GM18873 (cell line): ENCODE measurements at regions not wholly inside any gene's neighbourhood (a gene's known extent, or its start where the extent isn't known, plus 50 kb on each side); places are given as distances from the start of the nearest gene placed in this dataset.

Experiments
- ATAC-seq: cut with Tn5 transposase; IDR thresholded peaks from one replicate; pipeline ENCODE4 v1.9.1; 2021; ENCODE audit warnings: mild to moderate bottlenecking, moderate library complexity, moderate number of reproducible peaks; ENCODE audit not compliant: unreplicated experiment, low FRiP score

GRCh38 chr3:111244760-111245159 lies 173.1 kb downstream of the NECTIN3 start:
- ATAC-seq, result no peak

- no peak for ATAC-seq
Measured at GRCh38 chr3:111246967-111247760, 175.5 kb downstream of the NECTIN3 start.

GRCh38 chr3:111248406-111248805 lies 176.8 kb downstream of the NECTIN3 start:
- no peak for ATAC-seq

GRCh38 chr3:111249421-111249820 lies 177.8 kb downstream of the NECTIN3 start:
- ATAC-seq, result no peak

DNA sequence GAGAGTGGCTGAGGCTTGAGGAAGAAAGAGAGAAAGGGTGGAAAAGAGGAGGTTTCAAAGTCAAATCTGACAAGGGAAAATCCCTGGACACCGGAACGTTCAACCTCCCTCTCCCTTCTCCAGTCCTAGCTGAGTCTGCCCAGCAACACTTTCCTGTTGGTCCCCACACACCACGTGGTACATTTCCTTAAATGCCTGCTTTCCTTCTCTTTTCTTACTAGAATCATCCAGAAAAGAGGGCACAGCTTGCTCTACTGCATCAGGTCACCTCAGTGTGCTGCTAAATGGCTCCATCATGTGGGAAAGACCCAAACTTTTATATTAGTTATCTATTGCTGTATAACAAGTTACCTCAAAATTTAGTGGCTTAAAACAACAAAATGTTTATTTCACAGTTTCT lies 181.2 kb downstream of the NECTIN3 start:
- no peak for ATAC-seq

- ATAC-seq, result no peak
Measured at GRCh38 chr3:111253733-111254132, 182.1 kb downstream of the NECTIN3 start.

- no peak for ATAC-seq
Measured at GRCh38 chr3:111260878-111261277, 189.3 kb downstream of the NECTIN3 start.

DNA sequence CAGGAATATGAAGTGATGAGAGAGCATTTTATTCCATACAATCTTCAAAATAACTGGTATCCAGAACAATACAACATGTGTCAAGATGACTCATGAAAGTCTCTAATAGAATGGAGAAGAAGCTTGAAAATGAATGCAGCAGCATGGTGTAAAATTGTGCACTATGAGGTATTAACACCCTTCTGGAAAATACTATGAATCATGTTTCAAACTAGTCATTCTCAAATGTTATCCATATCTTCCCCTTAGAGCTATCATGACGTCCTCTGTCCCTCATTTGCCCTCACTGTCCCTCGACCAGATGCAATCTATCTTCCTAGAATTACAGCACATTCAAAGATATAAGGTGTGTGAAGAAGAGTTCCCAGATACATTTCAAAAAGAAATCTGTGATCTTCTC lies 198.2 kb downstream of the NECTIN3 start:
- no peak for ATAC-seq

- no peak for ATAC-seq
Measured at GRCh38 chr3:111277226-111277625, 205.6 kb downstream of the NECTIN3 start.

GRCh38 chr3:111278959-111279358 lies 207.3 kb downstream of the NECTIN3 start:
- no peak for ATAC-seq

DNA sequence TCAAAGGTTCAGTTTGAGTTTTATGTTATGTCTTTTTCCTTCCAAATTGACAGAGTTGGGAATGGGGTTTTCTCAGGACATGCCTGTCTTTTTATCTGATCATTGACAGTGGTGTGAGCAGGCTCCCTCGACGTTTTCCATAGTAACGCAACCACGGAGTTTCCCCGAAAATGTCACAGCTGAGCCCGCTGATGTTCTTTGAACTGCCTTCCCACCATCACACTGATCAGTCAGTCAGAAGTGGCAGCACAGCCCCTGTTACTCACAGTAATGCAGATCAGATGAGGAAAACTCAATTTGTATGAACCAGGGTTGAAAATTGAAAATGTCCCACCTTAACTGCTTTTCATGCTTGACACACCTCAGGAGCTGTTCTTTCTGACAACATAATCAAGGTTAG lies 210.4 kb downstream of the NECTIN3 start:
- no peak for ATAC-seq

- no peak for ATAC-seq
Measured at GRCh38 chr3:111283165-111283564, 211.5 kb downstream of the NECTIN3 start.

DNA sequence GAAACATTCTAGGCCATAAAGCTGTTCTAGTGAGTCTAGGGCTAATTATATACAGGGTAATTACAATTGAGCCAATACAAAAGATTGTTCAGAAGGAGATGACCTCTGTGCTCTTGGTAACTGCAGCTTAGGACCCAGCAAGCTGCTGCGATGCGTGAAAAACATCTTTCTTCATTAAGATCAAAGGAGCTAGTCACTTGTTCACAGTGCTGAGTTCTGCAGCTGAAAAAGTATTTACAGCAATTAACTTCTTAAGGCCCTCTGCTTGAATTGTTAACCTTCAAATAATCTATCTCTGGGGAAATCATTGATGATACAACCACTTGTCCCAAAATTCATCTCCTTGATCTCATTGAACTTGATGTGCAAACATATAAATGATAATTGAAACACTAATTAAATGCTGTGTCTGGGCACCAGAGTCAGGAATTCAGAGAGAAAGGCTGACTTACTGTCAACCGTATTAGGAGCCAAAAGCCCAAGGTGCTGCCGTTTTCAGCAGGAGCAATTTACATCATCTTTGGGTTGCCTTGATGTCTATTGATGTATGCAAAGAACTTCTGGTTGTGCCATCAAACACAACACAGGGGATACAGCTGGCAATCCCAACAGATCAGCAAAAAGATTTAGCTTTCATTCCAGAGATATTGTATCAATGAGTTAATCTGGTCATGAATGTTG lies 213.0 kb downstream of the NECTIN3 start:
- no peak for ATAC-seq

DNA sequence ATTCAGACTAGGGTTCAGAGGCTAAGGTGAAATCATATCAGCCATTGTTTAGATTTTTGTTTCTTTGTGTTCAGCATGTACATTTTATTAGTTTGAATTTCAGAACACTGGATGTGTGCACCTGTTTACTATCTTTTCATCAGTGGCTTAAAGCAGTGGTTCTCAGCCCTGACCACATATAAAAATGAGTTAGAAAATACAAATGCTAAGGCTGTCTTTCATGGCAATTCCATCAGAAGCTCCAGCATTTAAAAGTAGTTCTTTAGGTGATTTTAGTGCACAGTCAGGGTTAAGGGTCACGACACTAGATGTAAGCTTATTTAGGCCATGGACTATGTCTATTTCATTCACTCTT lies 213.5 kb downstream of the NECTIN3 start:
- ATAC-seq, result no peak

GRCh38 chr3:111285694-111286093 lies 214.1 kb downstream of the NECTIN3 start:
- ATAC-seq, result no peak

DNA sequence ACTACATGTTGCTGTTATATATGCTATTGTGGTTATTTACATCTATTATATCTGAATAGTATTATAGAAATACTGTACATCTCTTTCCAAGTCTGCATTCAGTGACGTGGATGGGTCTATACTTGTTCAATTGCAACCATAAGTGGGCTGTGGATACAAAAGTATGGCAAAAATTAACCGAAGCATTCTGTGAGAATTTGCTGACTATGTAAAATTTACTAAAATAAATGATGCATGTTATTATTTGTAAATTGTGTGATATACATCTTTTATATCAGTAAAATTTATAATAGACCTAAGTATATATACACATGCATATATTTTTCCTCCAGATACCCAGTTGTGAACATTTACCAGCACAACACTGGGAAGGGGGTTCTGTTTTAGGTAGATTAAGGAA lies 215.1 kb downstream of the NECTIN3 start:
- no peak for ATAC-seq

GRCh38 chr3:111292117-111292516 lies 220.5 kb downstream of the NECTIN3 start:
- ATAC-seq, result no peak

DNA sequence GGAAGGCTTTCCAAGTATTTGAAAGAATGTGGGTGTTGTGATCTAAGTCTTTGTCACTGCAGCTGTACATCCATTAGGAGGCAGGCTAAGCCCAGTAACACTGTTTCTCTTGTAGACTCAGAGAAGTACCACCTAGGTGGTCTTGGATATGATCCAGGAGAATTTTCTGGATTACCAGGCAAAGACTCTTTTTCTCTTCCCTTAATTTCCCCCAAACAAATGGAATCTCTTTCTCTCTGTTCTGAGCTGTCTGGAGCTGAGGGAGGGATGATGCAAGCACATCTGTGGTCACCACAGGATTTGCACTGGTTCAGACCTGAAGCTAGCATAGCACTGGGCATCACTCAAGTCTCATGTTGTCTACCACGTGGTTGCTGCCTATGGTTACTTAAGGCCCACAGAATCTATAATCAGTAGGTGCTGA lies 227.6 kb downstream of the NECTIN3 start:
- ATAC-seq, result no peak

DNA sequence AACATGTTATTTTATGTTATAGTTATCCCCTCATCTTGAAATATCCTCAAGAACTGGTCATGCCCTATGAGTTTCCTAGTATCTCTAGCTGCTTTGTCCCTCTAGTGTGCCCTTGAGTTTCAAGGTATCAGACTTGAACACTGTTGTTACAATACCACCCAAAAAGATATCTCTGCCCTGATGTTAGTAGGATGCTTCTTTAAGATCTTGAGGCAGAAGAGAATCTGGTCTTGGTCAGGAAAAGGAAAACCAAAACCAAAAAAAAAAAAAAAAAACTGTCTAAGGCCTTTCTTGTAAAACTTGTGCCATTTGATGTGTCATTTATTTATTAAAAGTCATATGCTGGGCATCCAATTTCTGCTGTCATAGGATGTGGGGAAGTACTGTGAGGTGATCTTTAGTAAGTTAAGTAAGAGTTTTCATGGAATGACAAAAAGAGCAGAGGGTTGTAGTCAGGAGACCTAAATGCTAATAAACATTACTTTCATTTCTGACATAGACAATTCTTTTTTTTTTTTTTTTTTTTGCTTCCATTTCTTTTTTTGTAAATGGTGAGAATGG lies 229.7 kb downstream of the NECTIN3 start:
- ATAC-seq, result no peak

- ATAC-seq, result no peak
Measured at GRCh38 chr3:111302063-111302462, 230.4 kb downstream of the NECTIN3 start.

GRCh38 chr3:111303760-111304159 lies 232.1 kb downstream of the NECTIN3 start:
- no peak for ATAC-seq

GRCh38 chr3:111307676-111308075 lies 234.3 kb upstream of the CD96 start:
- no peak for ATAC-seq
